ENCODE measurements at regions not wholly inside any gene's neighbourhood (a gene's known extent, or its start where the extent isn't known, plus 50 kb on each side); places are given as distances from the start of the nearest gene placed in this dataset.

GRCh38 chr3:102673271-102674115 is 238.7 kb downstream of the ZPLD1 start:
- in situ Hi-C loops (cut with HindIII; ENCODE audit: low pct_unique_long_range_greater_than_20kb, low sequenced_read_pairs) = no loop called here

GRCh38 chr3:102674284-102674683 is 239.5 kb downstream of the ZPLD1 start:
- BruUV-seq (replicated peaks) = no TSS peak
- Histone ChIP-seq H3K9me3 (ENCODE audit: control insufficient read depth, insufficient read depth, low read depth, low read length) (no peaks in the 10 kb centered on the region), H3K4me1 (ENCODE audit: control insufficient read depth, insufficient read depth, low read length) (0 out of 2 replicates have a peak, but pooled peaks cover 3% of the 10 kb centered on the region), H3K27me3 (ENCODE audit: control insufficient read depth, insufficient read depth, low read length) (no peaks in the 10 kb centered on the region), H3K36me3 (ENCODE audit: control insufficient read depth, insufficient read depth, low read length) (no peaks in the 10 kb centered on the region), H3K27ac (ENCODE audit: low read length) (no peak overlapping the region), H3K4me3 (ENCODE audit: low read depth in 2 of 2, low read length in 2 of 2) (no peak overlapping the region)
- TF ChIP-seq POLR2AphosphoS5 (IDR thresholded peaks at IDR 0.05; ENCODE audit: low read depth, low read length) (no peak), SIN3A (IDR thresholded peaks at IDR 0.05; ENCODE audit: borderline replicate concordance, insufficient read depth, low read depth, low read length) (no peak), TCF7L2 (IDR thresholded peaks at IDR 0.05; ENCODE audit: low read depth, low read length) (no peak), CTCF (IDR thresholded peaks at IDR 0.05) (no peak)
- TF ChIP-seq, protein P1, sequence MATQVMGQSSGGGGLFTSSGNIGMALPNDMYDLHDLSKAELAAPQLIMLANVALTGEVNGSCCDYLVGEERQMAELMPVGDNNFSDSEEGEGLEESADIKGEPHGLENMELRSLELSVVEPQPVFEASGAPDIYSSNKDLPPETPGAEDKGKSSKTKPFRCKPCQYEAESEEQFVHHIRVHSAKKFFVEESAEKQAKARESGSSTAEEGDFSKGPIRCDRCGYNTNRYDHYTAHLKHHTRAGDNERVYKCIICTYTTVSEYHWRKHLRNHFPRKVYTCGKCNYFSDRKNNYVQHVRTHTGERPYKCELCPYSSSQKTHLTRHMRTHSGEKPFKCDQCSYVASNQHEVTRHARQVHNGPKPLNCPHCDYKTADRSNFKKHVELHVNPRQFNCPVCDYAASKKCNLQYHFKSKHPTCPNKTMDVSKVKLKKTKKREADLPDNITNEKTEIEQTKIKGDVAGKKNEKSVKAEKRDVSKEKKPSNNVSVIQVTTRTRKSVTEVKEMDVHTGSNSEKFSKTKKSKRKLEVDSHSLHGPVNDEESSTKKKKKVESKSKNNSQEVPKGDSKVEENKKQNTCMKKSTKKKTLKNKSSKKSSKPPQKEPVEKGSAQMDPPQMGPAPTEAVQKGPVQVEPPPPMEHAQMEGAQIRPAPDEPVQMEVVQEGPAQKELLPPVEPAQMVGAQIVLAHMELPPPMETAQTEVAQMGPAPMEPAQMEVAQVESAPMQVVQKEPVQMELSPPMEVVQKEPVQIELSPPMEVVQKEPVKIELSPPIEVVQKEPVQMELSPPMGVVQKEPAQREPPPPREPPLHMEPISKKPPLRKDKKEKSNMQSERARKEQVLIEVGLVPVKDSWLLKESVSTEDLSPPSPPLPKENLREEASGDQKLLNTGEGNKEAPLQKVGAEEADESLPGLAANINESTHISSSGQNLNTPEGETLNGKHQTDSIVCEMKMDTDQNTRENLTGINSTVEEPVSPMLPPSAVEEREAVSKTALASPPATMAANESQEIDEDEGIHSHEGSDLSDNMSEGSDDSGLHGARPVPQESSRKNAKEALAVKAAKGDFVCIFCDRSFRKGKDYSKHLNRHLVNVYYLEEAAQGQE (IDR thresholded peaks at IDR 0.05; ENCODE audit: insufficient read depth in 1 of 2, low read depth in 2 of 2, low read length in 1 of 2) = no peak
- in situ Hi-C loops (cut with HindIII; ENCODE audit: low pct_unique_long_range_greater_than_20kb, low sequenced_read_pairs) (no loop called here), intact Hi-C loops (cut with micrococcal nuclease; ENCODE audit: unreplicated experiment) (no loop called here)
- ChIA-PET CTCF (interaction anchor here (0.7 kb wide), 1 partner anchor 67 kb away, joined by 4 read pairs; no protein-coding TSS in a partner anchor), POLR2A (no interaction called here)
- ATAC-seq = no peak
- DNase-seq (ENCODE audit: low read depth, low spot score) = no peak

More at GRCh38 chr3:102673271-102674115, 238.7 kb downstream of the ZPLD1 start:
- Histone ChIP-seq H3K36me3 (ENCODE audit: control insufficient read depth, insufficient read depth, low read length) (no peaks in the 10 kb centered on the region), H3K27me3 (ENCODE audit: control insufficient read depth, insufficient read depth, low read length) (no peaks in the 10 kb centered on the region), H3K4me3 (ENCODE audit: low read depth in 2 of 2, low read length in 2 of 2) (peak overlapping the region; percentile 7 to 28; a peak in 1 of 4 replicates), H3K4me1 (ENCODE audit: control insufficient read depth, insufficient read depth, low read length) (0 out of 2 replicates have a peak, but pooled peaks cover 3% of the 10 kb centered on the region), H3K9me3 (ENCODE audit: control insufficient read depth, insufficient read depth, low read depth, low read length) (no peaks in the 10 kb centered on the region), H3K27ac (ENCODE audit: low read length) (no peak overlapping the region)
- ATAC-seq (peak; percentile 84), DNase-seq (ENCODE audit: low read depth, low spot score) (peak; percentile 18)
- no TSS peak for BruUV-seq (replicated peaks)
- TF ChIP-seq SIN3A (IDR thresholded peaks at IDR 0.05; ENCODE audit: borderline replicate concordance, insufficient read depth, low read depth, low read length) (no peak), TCF7L2 (IDR thresholded peaks at IDR 0.05; ENCODE audit: low read depth, low read length) (0 out of 2 replicates have a peak, but pooled peaks have one; percentile 30), POLR2AphosphoS5 (IDR thresholded peaks at IDR 0.05; ENCODE audit: low read depth, low read length) (no peak), CTCF (IDR thresholded peaks at IDR 0.05) (peak; percentile 93)
- TF ChIP-seq, protein P1 (IDR thresholded peaks at IDR 0.05; ENCODE audit: insufficient read depth in 1 of 2, low read depth in 2 of 2, low read length in 1 of 2) = no peak
- ChIA-PET CTCF (interaction anchor here (0.7 kb wide), 3 partner anchors 67 to 1319 kb away, joined by 3 to 5 read pairs (median 4); no protein-coding TSS in a partner anchor), POLR2A (no interaction called here)
- intact Hi-C loops (cut with micrococcal nuclease; ENCODE audit: unreplicated experiment) = no loop called here
